ENCODE measurements at regions not wholly inside any gene's neighbourhood (a gene's known extent, or its start where the extent isn't known, plus 50 kb on each side); places are given as distances from the start of the nearest gene placed in this dataset.

DNA sequence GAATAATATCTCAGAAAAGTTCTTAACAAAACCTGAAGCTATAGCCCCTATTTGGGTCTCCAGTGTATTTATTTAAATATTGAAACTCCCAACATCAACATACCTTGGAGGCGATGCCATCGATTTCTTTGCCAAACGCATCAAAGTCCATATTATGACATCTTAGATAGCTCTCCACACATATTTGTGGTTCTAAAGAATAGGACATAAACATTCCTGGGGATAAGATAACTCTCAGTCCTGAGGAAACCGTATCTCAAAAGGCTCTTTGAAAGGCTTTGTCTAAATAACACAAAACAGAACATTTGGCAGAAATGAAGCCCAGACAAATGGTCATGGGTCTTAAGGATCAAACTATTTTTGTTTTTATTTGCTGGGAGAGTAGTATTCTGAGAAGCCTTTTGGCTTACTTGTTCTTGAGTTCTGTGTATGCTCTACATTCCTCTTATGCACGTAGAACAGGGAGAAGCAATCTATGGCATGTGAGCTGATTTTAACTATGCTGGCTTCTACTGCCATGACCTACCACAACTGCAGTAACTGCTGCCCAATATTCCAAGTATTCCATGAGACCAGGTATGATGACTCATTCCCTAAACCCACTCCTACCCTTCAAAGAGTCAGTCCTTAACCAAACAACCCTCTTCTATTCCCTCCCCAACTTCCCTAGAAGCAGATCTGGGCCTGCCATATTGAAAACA is 279.0 kb upstream of the ZFHX3 start:
- no peak for DNase-seq

DNA sequence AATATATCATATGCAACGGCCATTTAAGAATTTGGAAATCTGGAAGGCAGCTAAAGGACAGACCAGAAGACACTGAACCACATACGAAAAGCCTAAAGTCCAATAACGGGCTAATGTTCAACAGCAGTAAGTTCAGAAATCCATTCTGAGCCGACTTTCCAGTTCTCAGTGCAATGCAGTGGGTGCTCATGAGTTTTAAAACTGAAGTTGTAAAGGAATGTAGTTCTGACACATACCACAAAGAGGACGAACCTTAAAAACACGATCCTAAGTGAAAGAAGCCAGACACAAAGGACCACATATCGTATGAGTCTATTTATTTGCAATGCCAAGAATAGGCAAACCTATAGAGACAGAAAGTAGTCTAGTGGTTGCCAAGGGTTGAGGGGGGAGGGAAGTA is 278.3 kb upstream of the ZFHX3 start:
- DNase-seq: no peak

DNA sequence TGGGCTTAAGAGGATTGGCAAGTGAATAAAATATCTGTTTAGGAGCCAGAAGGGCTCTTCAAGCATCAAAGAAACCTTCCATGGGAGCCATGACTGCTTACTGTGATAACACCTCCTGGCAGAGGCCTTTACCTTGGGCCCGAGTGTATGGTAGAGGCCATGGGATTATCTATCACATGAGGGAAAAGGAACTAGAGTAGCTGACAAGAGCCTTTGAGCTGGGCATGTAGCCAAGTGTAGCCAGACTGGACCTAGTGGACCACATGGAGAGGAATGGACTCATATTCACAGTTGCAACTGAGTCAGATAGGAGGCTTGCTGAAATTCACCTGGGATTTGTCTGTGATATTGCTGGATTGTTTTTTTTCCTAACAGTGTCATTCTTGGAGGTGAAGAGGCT is 276.0 kb upstream of the ZFHX3 start:
- no peak for DNase-seq

DNA sequence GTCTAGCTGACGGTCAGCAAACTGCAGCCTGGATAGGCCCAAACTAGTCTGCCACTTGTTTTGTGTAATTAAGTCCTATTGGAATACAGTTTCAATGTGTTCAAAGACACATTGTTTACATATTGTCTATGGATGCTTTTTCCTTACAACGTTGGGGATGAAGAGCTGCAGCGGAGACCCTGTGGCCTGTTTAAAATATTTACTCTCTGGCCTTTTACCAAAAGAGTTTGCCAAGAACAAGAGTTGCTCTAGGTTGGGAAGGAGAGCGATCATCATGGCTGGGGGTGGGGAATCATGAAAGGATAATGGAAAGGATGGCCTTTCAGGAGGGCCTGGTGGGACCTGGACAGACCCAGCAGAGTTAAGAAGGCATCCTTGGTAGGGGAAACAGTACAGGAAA is 274.9 kb upstream of the ZFHX3 start:
- DNase-seq: no peak

DNA sequence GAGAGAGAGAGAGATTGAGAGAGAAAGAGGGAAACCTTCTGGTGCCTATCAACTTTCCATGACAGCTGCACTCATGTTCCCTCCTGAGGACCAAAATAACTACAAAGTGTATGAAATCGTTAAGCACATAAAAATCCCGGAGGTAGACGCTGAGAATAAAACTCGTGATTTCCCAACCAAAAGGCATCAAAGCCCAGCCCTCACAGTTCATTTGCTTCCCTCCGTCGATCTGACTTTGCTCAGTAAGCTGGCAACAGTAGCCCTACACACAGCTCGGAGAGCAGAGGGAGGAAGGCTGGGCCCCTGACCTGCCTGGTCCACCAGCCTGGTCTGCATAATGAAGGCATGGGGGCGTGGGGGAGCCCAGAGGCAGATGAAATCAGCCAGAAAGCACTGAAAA is 273.9 kb upstream of the ZFHX3 start:
- DNase-seq: no peak

DNA sequence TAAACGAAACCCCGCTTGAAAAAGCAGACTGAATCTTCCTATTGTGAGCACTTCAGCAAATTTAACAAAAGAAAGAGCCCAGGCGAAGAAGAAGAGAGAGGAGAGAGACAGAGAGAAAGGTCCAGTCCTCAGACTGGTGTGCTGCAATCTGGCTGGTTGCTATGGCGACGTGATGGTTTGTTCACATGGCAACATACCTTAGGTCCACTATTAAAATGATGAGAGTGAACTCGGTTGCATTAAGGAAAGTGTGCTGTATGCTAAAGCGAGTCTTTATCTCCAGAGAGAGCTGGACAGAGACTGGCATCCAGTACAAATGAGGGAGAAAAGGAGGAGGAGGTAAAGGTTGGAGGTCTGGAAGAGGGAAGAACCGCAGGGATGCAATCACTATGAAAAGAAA is 271.8 kb upstream of the ZFHX3 start:
- no peak for DNase-seq

DNA sequence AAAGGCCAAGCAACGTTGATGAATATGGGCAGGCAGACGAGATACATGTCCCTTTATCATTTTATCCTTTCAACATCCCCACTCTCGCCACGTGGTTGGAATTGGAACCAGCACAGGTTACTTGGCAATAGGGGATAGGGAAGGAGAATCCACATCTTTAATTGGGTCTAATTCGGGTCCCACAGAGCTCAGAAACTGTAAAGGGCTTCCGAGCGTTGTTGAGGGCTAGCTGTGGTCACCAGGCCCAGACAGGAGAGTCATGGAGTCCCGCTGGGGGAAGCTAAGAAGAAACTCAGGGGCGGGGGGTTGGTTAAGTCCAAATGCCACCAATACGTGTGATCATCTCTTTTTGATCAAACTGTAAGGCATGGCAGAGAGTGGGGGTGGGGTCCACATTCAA is 271.3 kb upstream of the ZFHX3 start:
- DNase-seq: no peak

DNA sequence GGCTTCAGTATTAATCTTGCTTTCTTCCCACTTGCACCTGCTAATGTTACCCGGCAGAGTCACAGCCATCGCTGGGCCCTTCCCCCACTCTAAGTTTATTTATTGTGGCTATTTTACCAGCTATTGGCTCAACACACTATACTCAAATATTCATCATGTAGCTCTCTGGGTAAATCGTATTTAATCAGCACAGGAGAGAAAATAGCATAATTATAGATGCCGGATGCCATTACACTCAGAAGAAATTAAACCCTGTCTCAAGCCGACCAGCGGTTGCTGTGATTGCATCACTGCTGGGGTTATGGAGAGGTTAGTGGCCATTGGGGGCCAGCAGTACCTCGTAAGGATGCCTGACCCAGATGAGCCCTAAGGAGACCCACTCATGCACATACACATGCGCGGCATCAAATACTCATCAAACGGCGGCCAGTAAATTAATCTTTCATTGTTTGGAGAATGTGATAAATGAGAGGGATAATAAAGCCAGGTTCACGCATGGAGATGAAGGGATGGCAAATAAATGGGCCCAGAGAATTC is 269.5 kb upstream of the ZFHX3 start:
- DNase-seq: no peak

DNA sequence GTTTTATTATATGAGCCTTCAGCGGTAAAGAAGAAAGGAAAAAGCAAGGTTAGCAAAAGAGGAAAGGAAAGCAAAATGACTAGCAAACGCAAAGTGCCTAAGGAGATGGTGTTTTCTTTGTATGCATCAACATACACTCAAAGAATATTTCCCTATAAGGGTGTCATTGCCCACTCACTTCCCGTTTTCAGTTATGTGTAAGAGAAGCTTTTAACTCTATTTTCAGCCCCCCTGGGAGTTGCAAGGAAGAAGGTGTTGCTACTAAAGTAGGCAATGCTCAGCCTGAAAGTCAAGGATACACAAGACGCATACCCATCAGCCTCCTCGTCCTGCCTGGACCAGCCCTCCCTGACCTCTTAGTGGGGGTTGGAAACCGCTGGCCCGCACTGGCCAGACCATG is 267.7 kb upstream of the ZFHX3 start:
- DNase-seq: no peak

DNA sequence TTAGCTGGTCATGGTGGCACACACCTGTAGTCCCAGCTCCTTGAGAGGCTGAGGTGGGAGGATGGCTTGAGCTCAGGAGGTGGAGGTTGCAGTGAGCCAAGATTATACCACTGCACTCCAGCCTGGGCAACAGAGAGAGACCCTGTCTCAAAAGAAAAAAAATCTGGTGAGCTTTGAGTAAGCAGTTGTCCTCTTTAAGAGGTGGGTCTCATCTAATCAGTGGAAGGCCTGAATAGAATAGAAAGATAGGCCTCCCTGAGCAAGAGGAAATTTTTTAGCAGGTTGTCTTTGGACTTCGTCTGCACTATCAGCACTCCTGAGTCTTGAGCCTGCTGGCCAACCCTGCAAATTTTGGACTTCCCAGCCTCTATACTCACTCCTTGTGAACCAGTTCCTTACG is 266.0 kb upstream of the ZFHX3 start:
- no peak for DNase-seq

DNA sequence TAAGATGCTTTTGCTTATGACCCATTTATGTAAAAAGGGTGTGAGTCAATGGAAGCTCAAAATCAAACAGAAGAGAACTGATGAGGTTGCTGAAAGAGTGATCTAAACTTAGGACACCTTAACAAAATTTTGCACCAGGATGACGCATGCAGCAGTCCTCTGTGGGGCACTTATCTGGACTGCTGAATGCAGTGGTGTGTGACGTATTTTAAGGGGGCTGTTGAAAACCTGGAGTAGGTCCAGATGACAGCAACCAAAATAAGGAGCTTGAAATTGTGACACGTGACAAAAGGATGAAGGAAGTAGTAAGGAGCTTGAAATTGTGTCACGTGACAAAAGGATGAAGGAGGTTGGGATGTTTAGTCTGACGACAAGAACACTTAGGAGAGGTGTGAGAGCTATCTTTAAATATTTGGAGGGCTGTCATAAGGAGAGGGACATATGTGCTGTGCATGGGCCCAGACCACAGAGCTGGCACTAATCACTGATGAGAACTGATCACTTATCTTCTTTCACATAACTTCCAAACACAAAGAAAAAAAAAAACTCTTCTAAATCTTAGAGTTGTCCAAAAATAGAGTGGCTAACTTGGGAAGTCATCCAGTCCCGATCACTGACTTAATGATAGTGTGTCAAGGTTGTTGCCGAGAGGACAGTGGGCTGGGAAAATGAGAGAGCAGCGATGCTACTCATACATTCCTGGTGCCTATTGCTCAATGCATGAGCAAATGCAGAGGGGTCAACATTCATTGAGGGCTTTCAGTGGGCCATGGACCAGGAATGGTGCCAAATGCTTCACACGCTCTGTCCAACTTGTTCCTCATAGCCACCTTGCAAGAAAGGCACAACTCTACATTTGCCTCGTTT is 264.2 kb upstream of the ZFHX3 start:
- DNase-seq: no peak

DNA sequence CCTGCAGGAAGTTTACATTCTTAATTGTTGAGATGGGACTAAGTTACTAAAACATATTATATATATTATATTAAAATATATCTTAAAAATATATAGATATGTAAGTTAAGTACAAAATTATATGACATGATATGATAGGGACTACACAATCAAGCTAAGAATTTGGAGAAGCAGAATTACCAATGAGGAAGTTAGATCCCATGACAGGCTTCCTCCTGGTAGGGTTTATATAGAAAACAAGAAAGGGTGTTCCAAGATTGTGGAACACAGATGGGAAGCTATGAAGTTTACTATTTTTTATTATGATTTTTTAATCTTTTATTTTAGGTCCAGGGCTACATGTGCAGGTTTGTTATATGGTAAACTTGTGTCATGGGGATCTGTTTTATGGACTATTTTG is 260.8 kb upstream of the ZFHX3 start:
- no peak for DNase-seq

DNA sequence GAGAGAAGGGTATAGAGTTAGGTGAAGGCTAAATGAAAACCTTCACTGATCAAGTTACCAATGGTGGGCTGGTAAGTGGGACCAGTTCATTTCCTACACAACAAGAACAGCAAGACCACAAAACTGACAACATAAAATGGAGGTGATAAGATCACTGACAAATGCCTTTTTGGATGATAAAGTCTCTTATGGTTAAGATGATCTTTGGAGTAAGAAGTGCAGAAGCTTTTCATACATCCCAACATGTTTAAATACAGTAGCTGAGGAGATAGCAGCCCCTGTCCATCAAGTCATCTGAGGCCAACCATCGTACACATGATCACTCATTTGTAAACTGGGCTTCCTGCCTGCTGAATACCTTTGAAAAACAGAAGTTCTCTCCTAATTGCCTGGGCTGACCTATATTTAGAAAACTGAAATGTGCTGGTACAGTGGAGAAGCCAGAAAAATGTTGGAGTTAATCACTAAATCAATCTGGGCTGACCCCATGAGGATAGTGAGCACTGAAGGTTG is 259.0 kb upstream of the ZFHX3 start:
- no peak for DNase-seq

DNA sequence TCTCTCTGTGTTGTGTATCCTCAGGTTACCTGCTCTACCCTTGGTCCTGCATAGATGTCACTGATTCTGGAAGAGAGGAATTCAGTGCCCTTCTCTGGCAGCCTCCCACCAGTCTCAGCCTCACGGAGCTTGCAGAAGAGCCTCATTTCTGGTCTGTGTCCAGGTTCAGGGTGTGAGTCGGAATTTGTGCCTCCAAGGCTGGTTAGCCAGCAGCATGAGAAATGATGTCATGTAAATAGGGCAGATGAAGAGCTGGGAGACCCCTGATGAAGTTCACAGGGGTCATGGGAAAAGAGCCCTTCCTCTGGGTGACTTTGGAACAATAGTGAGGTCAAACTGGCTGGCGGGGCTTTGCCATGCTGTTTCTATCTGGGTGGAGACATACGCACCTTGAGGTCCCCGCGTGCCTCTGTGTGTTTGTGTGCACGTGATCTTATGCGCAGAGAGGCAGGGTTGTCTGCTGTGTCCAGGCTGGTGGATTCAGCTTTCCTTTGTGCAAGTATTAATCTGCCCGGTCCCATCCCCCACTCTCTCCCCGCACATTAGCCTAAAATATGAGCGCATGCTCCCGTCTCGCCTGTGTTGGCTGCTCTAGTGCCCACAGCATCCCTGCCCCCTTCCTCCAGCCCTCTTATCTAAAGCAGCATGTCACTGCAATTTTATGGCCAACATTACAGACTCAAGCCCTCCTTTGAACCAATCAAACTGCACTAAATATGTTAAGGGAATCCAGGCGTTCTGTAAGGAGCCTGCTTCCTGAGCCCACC is 256.3 kb upstream of the ZFHX3 start:
- no peak for DNase-seq

DNA sequence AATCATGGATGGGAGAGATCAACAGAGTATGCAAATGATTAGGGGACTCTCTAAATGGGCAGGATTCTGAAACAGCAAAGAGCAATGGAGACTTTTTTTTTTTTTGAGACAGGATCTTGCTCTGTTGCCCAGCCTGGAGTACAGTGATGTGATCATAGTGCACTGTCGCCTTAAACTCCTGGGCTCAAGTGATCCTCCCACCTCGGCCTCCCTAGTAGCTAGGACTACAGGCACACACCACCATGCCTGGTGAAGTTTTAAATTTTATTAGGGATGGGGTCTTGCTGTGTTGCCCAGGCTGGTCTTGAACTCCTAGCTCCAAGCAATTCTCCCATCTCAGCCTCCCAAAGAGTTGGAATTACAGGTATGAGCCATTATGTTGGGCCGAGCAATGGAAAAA is 255.0 kb upstream of the ZFHX3 start:
- no peak for DNase-seq

DNA sequence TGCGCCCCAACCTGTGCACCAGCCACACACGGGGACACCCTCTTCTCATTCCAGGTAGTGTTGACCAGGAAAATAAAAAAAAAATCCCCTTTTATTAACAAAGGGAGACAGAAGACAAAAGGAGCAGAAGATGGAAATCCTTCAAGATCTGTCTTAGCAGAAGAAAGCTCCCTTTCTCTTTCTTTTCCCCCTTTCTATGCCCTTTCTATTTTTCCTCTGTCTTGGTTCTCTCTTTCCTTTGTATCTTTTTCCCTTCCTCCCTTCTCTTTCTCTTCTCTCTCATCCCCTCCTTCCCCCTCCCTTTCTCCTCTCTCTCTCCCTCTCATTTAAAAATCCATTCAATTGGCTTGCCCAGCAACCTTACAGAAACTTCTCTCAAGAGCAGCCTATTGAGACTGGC is 254.1 kb upstream of the ZFHX3 start:
- DNase-seq: no peak

DNA sequence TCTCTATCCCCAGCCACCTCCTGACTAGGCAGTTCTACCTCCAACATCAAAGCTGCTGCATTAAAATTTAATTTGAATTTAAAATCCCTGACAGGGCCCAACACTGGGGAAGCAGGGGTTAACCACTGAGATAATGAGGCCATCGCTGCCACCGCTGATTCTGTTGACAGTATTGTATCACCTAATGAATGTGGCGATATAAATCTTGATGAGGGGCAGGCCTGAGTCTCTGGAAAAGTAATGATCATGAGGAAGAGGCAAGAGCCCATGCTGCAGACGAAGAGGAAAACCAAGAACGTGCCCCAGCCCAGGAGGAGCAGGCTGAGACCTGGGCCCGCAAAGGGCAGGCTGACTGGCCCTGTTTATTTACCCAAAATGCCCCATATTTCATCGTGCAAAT is 251.4 kb upstream of the ZFHX3 start:
- no peak for DNase-seq

DNA sequence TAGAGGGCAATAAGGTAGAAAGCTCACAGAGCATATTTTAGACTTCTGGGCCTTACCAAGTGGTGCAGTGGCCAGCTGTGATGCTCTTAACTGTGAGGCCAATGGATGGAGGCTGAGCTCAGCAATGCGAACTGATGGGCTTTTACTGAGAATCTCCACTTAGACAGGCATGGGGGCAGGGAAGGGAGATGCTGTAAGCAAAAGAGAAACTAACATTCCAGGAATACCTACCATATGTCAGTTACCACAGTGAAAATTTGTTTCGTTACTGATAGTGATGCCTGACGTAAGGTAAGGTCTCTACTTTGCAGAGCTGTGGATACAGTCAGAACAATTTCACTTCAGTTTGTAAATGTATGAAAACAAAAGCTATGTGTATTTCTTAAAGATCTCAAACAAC is 250.6 kb upstream of the ZFHX3 start:
- no peak for DNase-seq

DNA sequence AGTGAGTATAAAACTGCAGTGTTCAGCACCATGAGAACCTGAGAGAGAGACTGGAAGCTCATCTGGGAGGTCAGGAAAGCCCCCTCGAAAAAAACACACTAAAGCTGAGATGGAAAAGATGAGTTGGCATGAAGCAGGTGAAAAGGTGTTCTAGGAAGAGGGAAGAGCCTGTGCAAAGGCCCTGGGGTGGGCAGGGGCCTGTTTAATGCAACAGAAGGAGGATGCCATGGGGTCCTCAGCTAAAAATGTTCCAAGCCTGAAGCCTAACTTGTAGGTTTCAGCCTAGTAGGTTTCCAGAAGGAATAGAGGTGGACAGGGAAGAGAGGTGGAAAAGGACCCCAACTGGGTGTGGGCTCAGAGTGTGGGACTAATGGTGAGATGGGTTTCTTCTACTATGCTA is 242.3 kb upstream of the ZFHX3 start:
- no peak for DNase-seq

DNA sequence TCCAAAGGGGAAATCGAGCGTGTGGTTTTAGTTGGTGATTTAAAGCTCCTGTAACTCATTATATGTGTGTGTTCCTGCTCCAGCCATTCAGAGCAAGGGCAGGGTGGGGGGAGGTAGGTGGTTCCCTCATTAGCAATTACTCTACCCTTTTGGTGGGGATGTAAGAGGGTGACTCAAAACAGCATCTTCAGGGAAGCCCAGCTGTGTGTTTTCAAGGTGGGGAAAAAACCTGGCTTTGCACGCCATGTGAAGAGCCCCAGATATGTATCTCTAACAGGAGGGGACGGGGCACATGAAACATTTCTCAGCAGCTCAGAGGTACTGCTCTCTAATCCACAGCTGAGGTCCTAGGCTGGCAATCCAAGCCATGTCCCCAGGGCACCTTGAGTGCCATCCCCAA is 241.3 kb upstream of the ZFHX3 start:
- no peak for DNase-seq

DNA sequence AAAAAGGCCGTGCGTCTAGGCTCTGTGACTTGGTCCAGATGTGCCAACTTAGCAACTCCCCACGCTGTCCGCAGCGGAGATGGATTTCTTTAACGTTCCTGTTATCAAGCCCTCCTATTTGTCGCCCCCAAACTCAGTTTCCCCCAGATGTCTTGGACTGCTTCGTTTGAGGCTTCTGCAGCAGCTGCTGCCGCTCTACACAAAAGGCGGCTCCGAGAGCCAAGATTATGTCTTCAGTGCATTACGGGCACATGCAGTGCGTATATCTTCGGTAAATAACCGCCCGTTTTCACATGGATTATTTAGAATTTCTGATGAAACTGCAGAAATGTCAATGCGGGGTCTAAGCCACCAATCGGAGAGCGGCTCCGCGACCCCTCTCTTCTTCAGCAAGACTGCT is 240.6 kb upstream of the ZFHX3 start:
- DNase-seq: no peak

DNA sequence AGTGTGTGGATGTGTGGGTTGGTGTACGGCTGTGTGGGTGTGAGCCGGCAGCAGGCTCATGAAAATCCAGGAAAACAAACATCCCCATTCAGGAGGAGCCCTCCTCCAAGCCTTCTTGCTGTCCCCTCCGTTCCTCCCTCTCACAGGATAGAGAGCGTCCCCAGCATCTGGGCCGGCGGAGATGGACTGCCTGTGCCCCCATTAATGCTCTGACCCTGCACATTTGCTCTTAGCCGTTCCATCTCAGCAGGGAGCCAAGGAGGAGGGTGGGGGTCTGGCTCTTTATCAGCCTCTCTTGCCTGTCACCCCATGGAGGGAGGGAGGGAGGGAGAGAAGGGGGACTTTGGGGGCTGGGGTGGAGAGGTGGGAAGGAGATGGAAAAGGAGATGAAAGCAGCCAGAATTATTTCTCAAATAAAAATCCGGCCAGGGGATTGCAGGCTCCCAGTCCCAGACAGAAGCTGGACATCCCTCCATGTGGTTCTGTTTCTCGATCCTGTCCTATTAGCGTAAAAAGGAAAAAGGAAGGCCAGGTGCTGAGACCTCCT is 240.0 kb upstream of the ZFHX3 start:
- no peak for DNase-seq

Data from hematopoietic multipotent progenitor cell treated with erythropoietin and hydrocortisone succinate and interleukin-3 and kit ligand, for 6 days (in vitro differentiated cells).